Retinal pigment epithelial cell (primary cell): ENCODE measurements at regions not wholly inside any gene's neighbourhood (a gene's known extent, or its start where the extent isn't known, plus 50 kb on each side); places are given as distances from the start of the nearest gene placed in this dataset.

Experiments used
- DNase-seq: peaks from one replicate; pipeline ENCODE4 v3.0.0-alpha.2; 2010; ENCODE audit warnings: low read depth
- H3K4me3 ChIP-seq: 2 replicates; pipeline ENCODE4 v1.5.1; 2011; ENCODE audit warnings: mild to moderate bottlenecking, low read length, control low read depth, moderate library complexity
- CTCF ChIP-seq: conservative IDR thresholded peaks from 2 replicates; pipeline ENCODE4 v1.5.1; 2011; ENCODE audit warnings: low read depth, low read length, control low read depth, inconsistent platforms

GRCh38 chr13:73508841-73509240 is 450.0 kb downstream of the KLF5 start:
- DNase-seq: no peak
- no peak overlapping the region for H3K4me3 ChIP-seq
- TF ChIP-seq CTCF: no peak

- no peak overlapping the region for H3K4me3 ChIP-seq
- DNase-seq: no peak
- no peak for TF ChIP-seq CTCF
These were observed 446.6 kb downstream of the KLF5 start for GRCh38 chr13:73505376-73505890.

GRCh38 chr13:73499695-73500094 is 440.9 kb downstream of the KLF5 start:
- H3K4me3 ChIP-seq: no peak overlapping the region
- no peak for DNase-seq
- TF ChIP-seq CTCF: no peak

GRCh38 chr13:73497430-73497829 is 438.6 kb downstream of the KLF5 start:
- no peak for TF ChIP-seq CTCF
- H3K4me3 ChIP-seq: no peak overlapping the region

GRCh38 chr13:73496711-73497110 is 437.9 kb downstream of the KLF5 start:
- no peak for DNase-seq
- TF ChIP-seq CTCF: no peak
- H3K4me3 ChIP-seq: no peak overlapping the region

More at GRCh38 chr13:73497430-73497829, 438.6 kb downstream of the KLF5 start:
- DNase-seq: no peak

- DNase-seq: peak; percentile 62
- no peak overlapping the region for H3K4me3 ChIP-seq
- no peak for TF ChIP-seq CTCF
These were observed 434.0 kb downstream of the KLF5 start for GRCh38 chr13:73492811-73493210.

GRCh38 chr13:73482556-73482955 is 423.8 kb downstream of the KLF5 start:
- no peak overlapping the region for H3K4me3 ChIP-seq
- DNase-seq: peak; percentile 46
- no peak for TF ChIP-seq CTCF
